K562 (cell line): ENCODE measurements at regions not wholly inside any gene's neighbourhood (a gene's known extent, or its start where the extent isn't known, plus 50 kb on each side); places are given as distances from the start of the nearest gene placed in this dataset.

Source experiments
- CTCF ChIP-seq, 3 experiments: IDR thresholded peaks in 2 of 3; conservative IDR thresholded peaks in 1 of 3; 2 replicates each; pipeline ENCODE4 v1.5.1; 2011 to 2012; ENCODE audit warnings: low read length in 3 of 3, mild to moderate bottlenecking in 3 of 3, control low read depth in 2 of 3, improper control_type of control experiment in 1 of 3, inconsistent platforms in 1 of 3, low read depth in 1 of 3, mixed read lengths in 1 of 3, moderate library complexity in 1 of 3; ENCODE audit not compliant: insufficient read depth in 2 of 3
- MAFF ChIP-seq: IDR thresholded peaks from 2 replicates; pipeline ENCODE4 v1.6.1; 2012; ENCODE audit warnings: low read length, improper control_type of control experiment
- MEIS2 ChIP-seq: fragments of 450-650 bp; IDR thresholded peaks from 2 replicates; pipeline ENCODE4 v1.6.1; 2014; ENCODE audit warnings: mild to moderate bottlenecking; ENCODE audit not compliant: partially characterized antibody
- PHF20 ChIP-seq: fragments of 450-650 bp; IDR thresholded peaks from 2 replicates; pipeline ENCODE4 v1.6.1; 2018; ENCODE audit not compliant: partially characterized antibody
- POLR2AphosphoS5 ChIP-seq: IDR thresholded peaks from 2 replicates; pipeline ENCODE4 v1.6.1; 2011; ENCODE audit warnings: mild to moderate bottlenecking, low read depth, low read length, moderate library complexity; ENCODE audit not compliant: control insufficient read depth, insufficient read depth
- POLR3G ChIP-seq: IDR thresholded peaks from 2 replicates; pipeline ENCODE4 v1.6.1; 2011; ENCODE audit not compliant: insufficient read length, insufficient replicate concordance; ENCODE audit errors: extremely low read depth
- RUNX1 ChIP-seq: sonication (generic); IDR thresholded peaks from 2 replicates; pipeline ENCODE4 v1.6.1; 2016; ENCODE audit warnings: antibody characterized with exemption, low read depth
- SMAD2 ChIP-seq: fragments of 150-350 bp; IDR thresholded peaks from 2 replicates; pipeline ENCODE4 v1.6.1; 2014; ENCODE audit warnings: low read depth, mild to moderate bottlenecking, low read length
- TFAM ChIP-seq: fragments of 250-450 bp; sonication (Bioruptor Pico); conservative IDR thresholded peaks from 2 replicates; pipeline ENCODE4 v1.5.0; 2021; ENCODE audit warnings: mild to moderate bottlenecking, moderate library complexity
- ZNF143 ChIP-seq: sonication (generic); formaldehyde crosslinking; IDR thresholded peaks from 2 replicates; pipeline ENCODE4 v1.9.0; 2022; ENCODE audit warnings: mild to moderate bottlenecking, missing genetic modification reagents

- TF ChIP-seq RUNX1: no peak
- no peak for TF ChIP-seq CTCF (IDR thresholded peaks at IDR 0.05 in 2 of 3, conservative IDR thresholded peaks at IDR 0.05 in 1 of 3; ENCODE audit: insufficient read depth in 2 of 3, low read depth in 1 of 3, low read length in 3 of 3)
- no peak for TF ChIP-seq MEIS2
- TF ChIP-seq PHF20: no peak
- TF ChIP-seq MAFF: no peak
- no peak for TF ChIP-seq POLR2AphosphoS5
- TF ChIP-seq ZNF143 (CRISPR knock-in tag): no peak
- no peak for TF ChIP-seq POLR3G
- TF ChIP-seq TFAM (CRISPR knock-in tag): no peak
- no peak for TF ChIP-seq SMAD2
Measured at GRCh38 chr3:107453504-107453903, 69.3 kb upstream of the BBX start.
